ENCODE measurements at regions not wholly inside any gene's neighbourhood (a gene's known extent, or its start where the extent isn't known, plus 50 kb on each side); places are given as distances from the start of the nearest gene placed in this dataset.

GRCh38 chr20:7411075-7411474, 529.2 kb downstream of the HAO1 start:
- TF ChIP-seq, protein P1, sequence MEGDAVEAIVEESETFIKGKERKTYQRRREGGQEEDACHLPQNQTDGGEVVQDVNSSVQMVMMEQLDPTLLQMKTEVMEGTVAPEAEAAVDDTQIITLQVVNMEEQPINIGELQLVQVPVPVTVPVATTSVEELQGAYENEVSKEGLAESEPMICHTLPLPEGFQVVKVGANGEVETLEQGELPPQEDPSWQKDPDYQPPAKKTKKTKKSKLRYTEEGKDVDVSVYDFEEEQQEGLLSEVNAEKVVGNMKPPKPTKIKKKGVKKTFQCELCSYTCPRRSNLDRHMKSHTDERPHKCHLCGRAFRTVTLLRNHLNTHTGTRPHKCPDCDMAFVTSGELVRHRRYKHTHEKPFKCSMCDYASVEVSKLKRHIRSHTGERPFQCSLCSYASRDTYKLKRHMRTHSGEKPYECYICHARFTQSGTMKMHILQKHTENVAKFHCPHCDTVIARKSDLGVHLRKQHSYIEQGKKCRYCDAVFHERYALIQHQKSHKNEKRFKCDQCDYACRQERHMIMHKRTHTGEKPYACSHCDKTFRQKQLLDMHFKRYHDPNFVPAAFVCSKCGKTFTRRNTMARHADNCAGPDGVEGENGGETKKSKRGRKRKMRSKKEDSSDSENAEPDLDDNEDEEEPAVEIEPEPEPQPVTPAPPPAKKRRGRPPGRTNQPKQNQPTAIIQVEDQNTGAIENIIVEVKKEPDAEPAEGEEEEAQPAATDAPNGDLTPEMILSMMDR (IDR thresholded peaks at IDR 0.05; ENCODE audit: borderline replicate concordance, extremely low read depth, low read length, poor library complexity, severe bottlenecking) = no peak
- no peak for TF ChIP-seq EZH2 (IDR thresholded peaks at IDR 0.05; ENCODE audit: borderline replicate concordance, low read depth, low read length, severe bottlenecking)

All from DND-41 (cell line).